HCT116 (cell line): ENCODE measurements at regions not wholly inside any gene's neighbourhood (a gene's known extent, or its start where the extent isn't known, plus 50 kb on each side); places are given as distances from the start of the nearest gene placed in this dataset.

ENCODE experiments used
- CBX3 ChIP-seq: IDR thresholded peaks from 2 replicates; pipeline ENCODE4 v1.6.1; 2012; ENCODE audit warnings: low read depth
- CEBPB ChIP-seq: IDR thresholded peaks from 2 replicates; pipeline ENCODE4 v1.6.1; 2012; ENCODE audit warnings: low read depth
- EGR1 ChIP-seq: IDR thresholded peaks from 2 replicates; pipeline ENCODE4 v1.6.1; 2012; ENCODE audit warnings: low read depth
- EZH2phosphoT487 ChIP-seq: fragments of 200-600 bp; IDR thresholded peaks from 2 replicates; pipeline ENCODE4 v1.6.1; 2018; ENCODE audit warnings: antibody characterized with exemption, borderline replicate concordance
- JUND ChIP-seq: IDR thresholded peaks from 2 replicates; pipeline ENCODE4 v1.6.1; 2012
- POLR2A ChIP-seq: IDR thresholded peaks from 2 replicates; pipeline ENCODE4 v1.7.0; 2011; ENCODE audit warnings: borderline replicate concordance; ENCODE audit not compliant: insufficient read depth, insufficient read length; ENCODE audit errors: extremely low read depth
- POLR2AphosphoS5 ChIP-seq: IDR thresholded peaks from 2 replicates; pipeline ENCODE4 v1.6.1; 2011; ENCODE audit warnings: mild to moderate bottlenecking, low read depth, low read length, moderate library complexity
- RAD21 ChIP-seq: IDR thresholded peaks from 2 replicates; pipeline ENCODE4 v1.6.1; 2012; ENCODE audit warnings: low read depth, mild to moderate bottlenecking
- YY1 ChIP-seq: IDR thresholded peaks from 2 replicates; pipeline ENCODE4 v1.6.1; 2011; ENCODE audit warnings: low read length, low read depth, moderate library complexity, mild to moderate bottlenecking; ENCODE audit not compliant: insufficient replicate concordance; ENCODE audit errors: extremely low read depth
- TF ChIP-seq, protein P1 (sequence below), 3 experiments: fragments of 200-600 bp in 1 of 3; sonication (generic) in 1 of 3; IDR thresholded peaks in 2 of 3; conservative IDR thresholded peaks in 1 of 3; 2 replicates each; pipeline ENCODE4 v1.5.1; 2012 to 2017; ENCODE audit warnings: low read depth in 2 of 3, low read length in 2 of 3, antibody characterized with exemption in 1 of 3, borderline replicate concordance in 1 of 3, control low read depth in 1 of 3, mild to moderate bottlenecking in 1 of 3, mixed read lengths in 1 of 3, mixed run types in 1 of 3, moderate library complexity in 1 of 3; ENCODE audit not compliant: insufficient read depth in 1 of 3
- TF ChIP-seq, protein P2 (sequence below): IDR thresholded peaks from 2 replicates; pipeline ENCODE4 v1.6.1; 2012
- TF ChIP-seq, protein P3 (sequence below): IDR thresholded peaks from 2 replicates; pipeline ENCODE4 v1.6.1; 2012; ENCODE audit warnings: low read depth

DNA sequence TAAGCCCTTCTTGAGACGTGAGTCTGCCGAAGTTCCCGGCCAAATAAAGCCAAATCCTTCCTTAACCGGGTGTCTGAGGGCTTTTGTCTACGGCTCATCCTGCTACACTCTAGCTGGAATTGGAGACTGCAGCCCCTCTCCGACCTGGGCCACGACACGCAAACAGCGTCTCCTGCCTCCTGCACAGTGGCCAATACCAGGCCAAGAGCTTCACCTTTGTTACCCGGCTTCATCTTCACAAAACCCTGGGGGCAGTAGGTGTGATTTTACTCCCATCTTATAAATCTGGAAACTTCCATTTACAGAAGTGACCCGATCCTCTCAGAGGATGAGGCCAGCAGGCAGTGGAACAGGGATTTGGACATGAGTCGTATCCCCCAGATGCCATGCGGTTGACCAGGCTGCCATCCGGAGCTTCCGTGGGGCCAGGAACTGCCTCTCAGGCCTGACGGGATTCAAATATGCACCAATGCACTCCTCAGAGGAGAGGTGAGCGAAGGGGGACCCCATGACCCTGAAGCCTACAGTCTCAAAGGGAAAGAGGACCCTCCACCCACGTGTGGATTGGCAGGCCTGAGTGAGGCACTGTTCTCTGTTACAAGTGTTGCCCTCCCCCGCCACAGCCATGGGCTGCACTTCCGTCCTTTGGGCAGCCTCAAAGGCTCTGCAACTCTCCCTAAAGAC, 53.2 kb upstream of the KLF13 start:
- TF ChIP-seq, protein P1, sequence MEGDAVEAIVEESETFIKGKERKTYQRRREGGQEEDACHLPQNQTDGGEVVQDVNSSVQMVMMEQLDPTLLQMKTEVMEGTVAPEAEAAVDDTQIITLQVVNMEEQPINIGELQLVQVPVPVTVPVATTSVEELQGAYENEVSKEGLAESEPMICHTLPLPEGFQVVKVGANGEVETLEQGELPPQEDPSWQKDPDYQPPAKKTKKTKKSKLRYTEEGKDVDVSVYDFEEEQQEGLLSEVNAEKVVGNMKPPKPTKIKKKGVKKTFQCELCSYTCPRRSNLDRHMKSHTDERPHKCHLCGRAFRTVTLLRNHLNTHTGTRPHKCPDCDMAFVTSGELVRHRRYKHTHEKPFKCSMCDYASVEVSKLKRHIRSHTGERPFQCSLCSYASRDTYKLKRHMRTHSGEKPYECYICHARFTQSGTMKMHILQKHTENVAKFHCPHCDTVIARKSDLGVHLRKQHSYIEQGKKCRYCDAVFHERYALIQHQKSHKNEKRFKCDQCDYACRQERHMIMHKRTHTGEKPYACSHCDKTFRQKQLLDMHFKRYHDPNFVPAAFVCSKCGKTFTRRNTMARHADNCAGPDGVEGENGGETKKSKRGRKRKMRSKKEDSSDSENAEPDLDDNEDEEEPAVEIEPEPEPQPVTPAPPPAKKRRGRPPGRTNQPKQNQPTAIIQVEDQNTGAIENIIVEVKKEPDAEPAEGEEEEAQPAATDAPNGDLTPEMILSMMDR (IDR thresholded peaks at IDR 0.05 in 2 of 3, conservative IDR thresholded peaks at IDR 0.05 in 1 of 3; ENCODE audit: borderline replicate concordance in 1 of 3, insufficient read depth in 1 of 3, low read depth in 2 of 3, low read length in 2 of 3) = no peak
- TF ChIP-seq POLR2A (no peak), JUND (no peak), YY1 (no peak), EGR1 (no peak), CBX3 (no peak), CEBPB (no peak), POLR2AphosphoS5 (no peak), EZH2phosphoT487 (no peak), RAD21 (no peak)
- TF ChIP-seq, protein P2, sequence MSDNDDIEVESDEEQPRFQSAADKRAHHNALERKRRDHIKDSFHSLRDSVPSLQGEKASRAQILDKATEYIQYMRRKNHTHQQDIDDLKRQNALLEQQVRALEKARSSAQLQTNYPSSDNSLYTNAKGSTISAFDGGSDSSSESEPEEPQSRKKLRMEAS = no peak
- TF ChIP-seq, protein P3, sequence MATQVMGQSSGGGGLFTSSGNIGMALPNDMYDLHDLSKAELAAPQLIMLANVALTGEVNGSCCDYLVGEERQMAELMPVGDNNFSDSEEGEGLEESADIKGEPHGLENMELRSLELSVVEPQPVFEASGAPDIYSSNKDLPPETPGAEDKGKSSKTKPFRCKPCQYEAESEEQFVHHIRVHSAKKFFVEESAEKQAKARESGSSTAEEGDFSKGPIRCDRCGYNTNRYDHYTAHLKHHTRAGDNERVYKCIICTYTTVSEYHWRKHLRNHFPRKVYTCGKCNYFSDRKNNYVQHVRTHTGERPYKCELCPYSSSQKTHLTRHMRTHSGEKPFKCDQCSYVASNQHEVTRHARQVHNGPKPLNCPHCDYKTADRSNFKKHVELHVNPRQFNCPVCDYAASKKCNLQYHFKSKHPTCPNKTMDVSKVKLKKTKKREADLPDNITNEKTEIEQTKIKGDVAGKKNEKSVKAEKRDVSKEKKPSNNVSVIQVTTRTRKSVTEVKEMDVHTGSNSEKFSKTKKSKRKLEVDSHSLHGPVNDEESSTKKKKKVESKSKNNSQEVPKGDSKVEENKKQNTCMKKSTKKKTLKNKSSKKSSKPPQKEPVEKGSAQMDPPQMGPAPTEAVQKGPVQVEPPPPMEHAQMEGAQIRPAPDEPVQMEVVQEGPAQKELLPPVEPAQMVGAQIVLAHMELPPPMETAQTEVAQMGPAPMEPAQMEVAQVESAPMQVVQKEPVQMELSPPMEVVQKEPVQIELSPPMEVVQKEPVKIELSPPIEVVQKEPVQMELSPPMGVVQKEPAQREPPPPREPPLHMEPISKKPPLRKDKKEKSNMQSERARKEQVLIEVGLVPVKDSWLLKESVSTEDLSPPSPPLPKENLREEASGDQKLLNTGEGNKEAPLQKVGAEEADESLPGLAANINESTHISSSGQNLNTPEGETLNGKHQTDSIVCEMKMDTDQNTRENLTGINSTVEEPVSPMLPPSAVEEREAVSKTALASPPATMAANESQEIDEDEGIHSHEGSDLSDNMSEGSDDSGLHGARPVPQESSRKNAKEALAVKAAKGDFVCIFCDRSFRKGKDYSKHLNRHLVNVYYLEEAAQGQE = no peak
